HT-29 (cell line): ENCODE measurements at regions not wholly inside any gene's neighbourhood (a gene's known extent, or its start where the extent isn't known, plus 50 kb on each side); places are given as distances from the start of the nearest gene placed in this dataset.
"Not testable (repeated sequence)": the region's sequence is repeated elsewhere in the genome, so short reads cannot be mapped to it uniquely, and the experiment has no call there.

ENCODE experiments used
- DNase-seq: peaks from one replicate; pipeline ENCODE4 v3.0.0-alpha.2; 2015; ENCODE audit warnings: low spot score

GRCh38 chr14:100419856-100420255 is 96.7 kb downstream of the SLC25A47 start:
- DNase-seq, result no peak

- no peak for DNase-seq
These were observed 98.8 kb downstream of the SLC25A47 start for GRCh38 chr14:100421756-100422470.

DNA sequence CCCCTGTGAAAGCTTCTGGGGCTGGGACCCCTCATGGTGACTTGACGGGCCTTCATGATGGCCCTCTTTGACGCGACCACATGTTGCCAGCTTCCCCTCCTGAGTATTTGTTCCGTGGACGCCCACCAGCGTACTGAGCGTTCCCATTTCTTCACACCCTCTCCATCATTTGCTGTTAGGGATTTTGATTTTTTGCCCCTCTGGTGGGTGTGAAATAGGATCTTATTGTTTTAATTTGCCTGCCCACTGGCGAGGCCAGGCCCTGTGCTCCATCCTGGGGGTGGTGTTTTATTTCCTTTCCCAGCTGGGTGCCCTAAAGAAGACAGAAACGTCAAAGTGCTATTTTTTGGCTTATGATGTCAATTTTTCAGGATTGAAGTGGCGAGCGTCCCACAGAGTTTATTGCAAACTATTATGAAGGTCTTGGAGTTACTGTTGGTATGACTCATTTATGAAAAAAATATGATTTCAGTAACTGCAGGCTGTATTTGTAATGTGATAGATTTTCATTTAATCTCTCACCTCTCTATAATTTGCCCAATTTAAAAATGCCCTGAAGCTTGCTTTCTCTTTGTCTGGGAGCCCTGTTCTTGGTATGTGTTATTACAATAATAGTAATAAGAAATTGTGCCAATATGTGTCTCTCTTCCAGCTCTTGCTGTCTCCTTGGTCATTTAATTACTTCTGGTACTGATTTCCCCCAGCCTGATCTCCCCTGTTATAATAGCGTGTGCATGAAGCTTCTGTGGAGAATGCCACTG is 99.6 kb downstream of the SLC25A47 start:
- DNase-seq, result no peak

DNA sequence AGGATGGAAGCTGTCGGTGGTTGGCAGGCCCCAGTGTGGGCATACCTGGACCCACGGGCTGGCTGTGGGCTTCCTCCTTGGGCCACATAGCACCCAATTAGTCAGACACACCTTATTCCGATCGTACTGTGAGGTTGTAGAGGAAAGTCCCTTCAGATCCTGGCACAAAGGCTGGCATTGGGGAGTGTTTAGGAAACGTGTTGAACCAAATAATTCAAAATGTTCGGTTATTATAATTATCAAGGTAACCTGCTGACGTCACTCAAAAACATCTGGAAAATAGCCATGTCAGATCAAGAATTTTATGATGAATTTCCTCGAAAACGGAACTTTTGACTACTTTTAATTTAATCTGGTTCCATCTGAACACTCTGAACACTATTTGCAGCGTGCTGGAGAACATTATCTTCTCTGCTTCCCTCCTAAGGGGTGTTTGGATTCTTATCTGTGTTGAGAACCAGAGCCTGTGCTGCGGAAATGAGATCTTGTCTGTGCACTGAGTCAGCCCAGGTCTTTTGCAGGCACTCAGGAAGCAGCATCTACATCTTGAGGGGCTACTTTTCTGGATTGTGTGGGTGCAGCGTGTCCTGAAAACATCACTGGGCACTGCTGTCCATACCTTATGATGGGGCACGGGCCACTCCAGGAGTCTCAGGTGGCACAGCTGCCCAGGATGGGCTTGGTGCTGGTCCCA is 100.3 kb downstream of the SLC25A47 start:
- no peak for DNase-seq

DNA sequence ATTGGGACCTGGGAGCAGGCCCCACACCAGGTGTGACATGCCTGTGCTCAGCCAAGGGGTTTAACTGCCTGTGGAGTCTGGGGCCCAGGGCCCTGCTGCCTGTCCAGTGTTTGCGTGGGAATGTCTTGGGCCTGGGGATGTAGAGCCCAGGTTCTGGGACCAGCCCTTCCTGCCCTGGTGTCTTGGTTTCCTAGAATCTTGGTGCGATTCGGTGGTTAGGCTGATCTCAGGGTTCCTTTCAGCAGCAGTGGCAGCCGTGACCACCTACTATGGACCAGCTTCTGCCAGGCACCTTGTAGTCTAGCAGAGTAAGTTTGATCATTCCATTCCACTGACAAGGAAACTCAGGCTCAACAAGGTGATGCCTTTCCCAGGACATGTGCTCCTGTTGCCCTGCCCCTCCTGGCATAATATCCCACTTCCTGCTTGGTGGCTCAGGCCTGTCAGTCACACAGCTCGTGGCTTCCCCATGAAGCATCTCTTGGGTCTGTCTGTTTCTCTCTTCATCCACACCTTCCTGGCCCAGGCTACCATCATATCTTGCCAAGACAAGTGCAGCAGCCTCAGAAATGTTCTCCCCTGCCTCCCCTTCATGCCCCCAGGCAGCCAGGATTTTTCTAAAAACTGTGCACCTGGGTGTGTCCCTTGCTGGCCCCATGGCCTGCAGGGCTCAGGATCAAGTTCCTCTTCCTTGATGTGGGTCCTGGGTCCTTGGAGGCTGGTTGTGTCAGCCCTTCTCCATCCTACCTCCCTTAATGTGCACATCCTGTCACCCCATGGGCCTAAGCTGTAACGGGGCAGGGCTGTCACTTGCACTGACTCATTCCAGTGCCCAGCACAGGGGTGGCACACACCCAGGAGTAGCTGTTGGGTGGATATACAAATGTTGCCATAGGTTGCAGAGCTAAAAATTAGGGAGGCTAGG is 101.6 kb downstream of the SLC25A47 start:
- DNase-seq, result peak; percentile 36

DNA sequence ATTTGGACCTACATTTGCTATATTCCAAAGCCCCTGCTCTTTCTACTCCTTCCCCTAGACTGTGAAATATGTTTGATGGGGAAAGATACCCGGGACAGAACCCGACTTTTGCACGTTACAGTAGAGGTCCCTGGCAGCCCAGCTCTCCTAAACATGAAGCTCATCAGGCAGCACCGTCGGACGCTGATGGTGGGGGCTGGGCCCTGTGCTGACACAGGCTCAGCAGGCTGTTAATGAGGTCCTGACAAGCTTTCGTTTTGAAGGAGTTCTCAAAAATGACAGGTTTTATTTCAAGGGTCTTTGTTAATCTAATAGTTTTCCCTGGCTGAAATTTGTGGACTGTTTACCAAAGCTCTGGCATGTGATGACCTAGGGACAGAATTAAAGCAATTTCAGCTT is 102.3 kb downstream of the SLC25A47 start:
- no peak for DNase-seq

GRCh38 chr14:100426314-100426713 is 103.2 kb downstream of the SLC25A47 start:
- DNase-seq, result no peak

GRCh38 chr14:100427166-100427565 is 104.0 kb downstream of the SLC25A47 start:
- no peak for DNase-seq

DNA sequence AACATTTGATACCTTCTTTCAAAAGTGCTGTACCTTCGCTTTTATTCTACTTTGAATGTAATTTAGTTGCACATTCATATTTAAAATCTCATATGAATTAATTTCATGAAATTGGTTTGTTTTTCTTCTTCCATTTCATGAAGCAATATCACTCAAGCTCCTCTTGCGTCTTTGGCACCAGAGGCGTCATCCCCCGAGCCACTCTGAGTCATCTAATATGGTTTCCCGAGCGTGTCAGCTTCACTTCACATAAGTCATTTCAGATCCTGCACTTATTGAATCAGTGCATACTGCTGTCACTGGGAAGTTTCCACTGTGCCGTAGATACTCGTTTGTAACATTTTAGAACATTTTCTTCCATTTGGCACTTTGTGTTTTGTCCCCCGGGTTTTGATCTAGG is 105.6 kb downstream of the SLC25A47 start:
- DNase-seq, result no peak

- no peak for DNase-seq
These were observed 106.4 kb downstream of the SLC25A47 start for GRCh38 chr14:100429537-100429936.

GRCh38 chr14:100430571-100430970 is 107.4 kb downstream of the SLC25A47 start:
- DNase-seq, result no peak

DNA sequence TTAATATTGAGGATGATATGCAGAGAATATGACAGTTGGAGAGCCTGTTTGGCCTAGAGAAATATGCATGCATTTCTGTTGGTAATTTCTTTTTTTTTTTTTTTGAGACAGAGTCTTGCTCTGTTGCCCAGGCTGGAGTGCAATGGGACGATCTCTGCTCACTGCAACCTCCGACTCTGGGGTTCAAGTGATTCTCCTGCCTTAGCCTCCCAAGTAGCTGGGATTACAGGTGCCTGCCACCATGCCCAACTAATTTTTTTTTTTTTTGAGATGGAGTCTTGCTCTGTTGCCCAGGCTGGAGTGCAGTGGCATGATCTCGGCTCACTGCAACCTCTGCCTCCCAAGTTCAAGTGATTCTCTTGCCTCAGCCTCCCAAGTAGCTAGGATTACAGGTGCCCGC is 108.3 kb downstream of the SLC25A47 start:
- DNase-seq, result not testable (repeated sequence)

GRCh38 chr14:100432652-100433427 is 109.7 kb downstream of the SLC25A47 start:
- no peak for DNase-seq

- no peak for DNase-seq
These were observed 110.3 kb downstream of the SLC25A47 start for GRCh38 chr14:100433428-100433814.

GRCh38 chr14:100434033-100434601 is 111.0 kb downstream of the SLC25A47 start:
- no peak for DNase-seq

- DNase-seq, result no peak
These were observed 111.8 kb downstream of the SLC25A47 start for GRCh38 chr14:100434911-100435438.

GRCh38 chr14:100435459-100435858 is 112.3 kb downstream of the SLC25A47 start:
- DNase-seq, result no peak

- DNase-seq, result no peak
These were observed 113.7 kb downstream of the SLC25A47 start for GRCh38 chr14:100436745-100437406.

GRCh38 chr14:100438271-100438670 is 115.1 kb downstream of the SLC25A47 start:
- DNase-seq, result no peak
